ENCODE measurements at regions not wholly inside any gene's neighbourhood (a gene's known extent, or its start where the extent isn't known, plus 50 kb on each side); places are given as distances from the start of the nearest gene placed in this dataset.
"Not testable (repeated sequence)": the region's sequence is repeated elsewhere in the genome, so short reads cannot be mapped to it uniquely, and the experiment has no call there.

DNA sequence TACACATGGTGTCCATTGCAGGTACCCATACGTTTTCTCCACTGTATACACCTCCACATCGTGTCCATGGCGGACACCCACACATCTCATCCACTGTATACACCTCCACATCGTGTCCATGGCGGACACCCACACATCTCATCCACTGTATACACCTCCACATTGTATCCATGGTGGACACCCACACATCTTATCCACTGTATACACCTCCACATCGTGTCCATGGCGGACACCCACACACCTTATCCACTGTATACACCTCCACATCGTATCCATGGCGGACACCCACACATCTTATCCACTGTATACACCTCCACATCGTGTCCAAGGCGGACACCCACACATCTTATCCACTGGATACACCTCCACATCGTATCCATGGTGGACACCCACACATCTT is 50.4 kb upstream of the TTC34 start:
- DNase-seq (ENCODE audit: low read depth) = not testable (repeated sequence)

DNA sequence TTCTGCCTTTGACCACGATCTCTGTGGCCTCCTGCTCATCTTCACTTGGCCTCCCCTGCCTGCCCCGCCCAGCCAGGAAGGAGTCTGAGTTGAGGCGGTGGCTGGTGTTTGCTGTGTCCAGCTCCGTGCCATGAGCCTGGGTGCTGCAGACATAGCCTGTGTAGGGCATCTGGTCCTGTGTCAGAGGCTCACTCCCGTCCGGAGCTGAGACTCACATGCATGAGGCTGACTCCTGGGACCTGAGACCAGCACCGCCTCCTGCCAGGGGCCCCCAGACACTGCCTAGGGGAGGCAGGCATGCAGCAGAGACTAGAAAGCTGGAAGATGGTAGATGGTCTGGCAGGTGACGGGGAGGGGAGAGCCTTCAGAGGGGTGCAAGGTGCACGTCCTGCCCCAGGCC is 52.2 kb upstream of the TTC34 start:
- DNase-seq (ENCODE audit: low read depth) = no peak

DNA sequence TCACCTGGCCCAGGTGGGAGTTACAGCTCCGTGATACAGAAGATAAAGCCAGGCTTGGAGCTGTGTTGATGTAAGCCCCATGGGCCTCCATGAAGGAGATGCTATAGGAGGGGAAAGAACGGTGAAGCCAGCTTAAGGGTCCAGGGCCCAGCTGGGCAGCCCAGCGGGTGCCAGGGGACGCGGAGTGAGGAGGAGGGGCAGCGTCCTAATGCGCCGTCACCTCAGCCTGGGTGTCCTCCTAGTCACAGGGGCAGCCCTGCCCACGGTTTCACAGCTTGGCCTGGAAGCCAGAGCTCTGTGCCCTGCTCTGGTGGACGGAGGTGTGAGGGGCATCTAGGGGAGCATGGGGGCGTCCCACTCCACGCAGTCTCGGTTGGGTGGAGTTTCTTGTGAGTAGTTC is 52.7 kb upstream of the TTC34 start:
- DNase-seq (ENCODE audit: low read depth) = no peak

DNA sequence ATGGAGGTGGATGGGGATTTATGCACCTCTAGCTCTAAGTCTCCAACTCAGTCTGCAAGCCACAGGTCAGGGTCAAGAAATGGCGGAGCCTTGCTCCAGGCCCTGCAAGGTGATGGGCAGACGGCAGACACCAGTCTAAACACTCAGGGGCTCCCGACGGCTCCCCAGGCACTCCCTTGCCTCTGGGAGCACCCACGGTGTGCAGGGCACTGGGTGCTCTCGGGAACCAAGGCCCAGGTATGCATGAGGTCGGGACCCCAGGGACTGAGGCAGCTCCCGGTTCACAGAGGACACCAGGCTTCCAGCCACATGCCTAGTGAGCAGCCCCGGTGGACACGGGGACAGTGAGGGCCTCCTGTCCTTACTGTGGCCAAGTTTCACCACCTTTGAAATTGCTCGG is 53.1 kb upstream of the TTC34 start:
- no peak for DNase-seq (ENCODE audit: low read depth)

DNA sequence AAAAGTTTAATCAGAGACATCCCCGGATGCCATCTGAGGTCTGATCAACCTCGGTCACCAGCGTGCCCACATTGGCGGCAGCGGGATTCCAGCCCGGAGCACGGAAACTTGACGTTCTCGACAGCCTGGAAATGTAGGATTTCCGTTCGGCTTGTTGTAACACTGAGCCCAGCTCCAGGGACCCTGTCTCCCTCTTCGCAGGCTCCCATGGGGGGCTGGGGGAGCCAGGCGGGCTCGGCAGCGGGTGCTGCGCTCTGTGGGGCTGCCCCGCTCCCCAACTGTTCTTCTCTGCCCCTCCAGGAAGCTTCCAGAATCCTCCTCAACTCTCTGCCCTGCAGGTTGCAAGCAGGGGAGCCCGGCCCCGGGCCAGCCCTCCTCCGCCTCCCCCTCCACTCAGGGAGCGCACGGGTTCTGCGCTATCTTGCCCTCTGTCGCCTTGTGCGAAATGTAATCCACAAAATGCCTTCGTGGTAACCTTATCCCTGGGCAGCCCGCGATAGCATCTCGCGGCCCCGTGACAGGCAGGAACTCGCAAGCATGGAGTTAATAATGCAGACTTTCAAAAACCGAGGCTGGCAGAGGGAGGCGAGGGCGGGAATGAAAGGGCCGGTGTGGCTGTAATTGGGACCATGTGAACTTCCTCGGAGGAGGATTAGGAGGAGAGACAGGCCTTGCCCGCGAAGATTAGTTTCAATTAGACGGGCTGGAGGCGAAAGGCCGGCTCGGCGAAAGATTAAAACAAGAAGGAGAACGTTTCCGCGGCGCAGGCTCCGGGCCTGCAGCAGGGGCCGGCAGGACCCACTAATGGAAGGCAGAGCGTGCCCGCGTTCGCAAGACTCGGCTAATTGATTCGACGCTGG is 53.9 kb upstream of the TTC34 start:
- DNase-seq (ENCODE audit: low read depth) = no peak

DNA sequence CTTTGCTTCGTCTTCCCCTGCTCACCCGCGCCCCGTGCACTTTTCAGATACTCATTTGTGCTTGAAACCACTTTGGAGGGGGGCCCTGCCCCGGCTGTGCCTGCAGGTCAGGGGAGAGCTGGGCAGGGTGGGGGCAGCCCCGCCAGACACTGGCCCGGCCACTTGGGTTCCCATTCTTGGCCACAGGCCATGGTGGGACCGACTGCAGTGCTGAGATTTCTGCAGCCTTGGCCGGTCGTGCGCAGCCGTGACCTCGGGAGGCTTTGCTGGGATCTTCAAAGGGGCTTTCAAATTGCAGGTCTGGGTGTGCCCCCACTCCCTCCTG is 54.5 kb upstream of the TTC34 start:
- no peak for DNase-seq (ENCODE audit: low read depth)

DNA sequence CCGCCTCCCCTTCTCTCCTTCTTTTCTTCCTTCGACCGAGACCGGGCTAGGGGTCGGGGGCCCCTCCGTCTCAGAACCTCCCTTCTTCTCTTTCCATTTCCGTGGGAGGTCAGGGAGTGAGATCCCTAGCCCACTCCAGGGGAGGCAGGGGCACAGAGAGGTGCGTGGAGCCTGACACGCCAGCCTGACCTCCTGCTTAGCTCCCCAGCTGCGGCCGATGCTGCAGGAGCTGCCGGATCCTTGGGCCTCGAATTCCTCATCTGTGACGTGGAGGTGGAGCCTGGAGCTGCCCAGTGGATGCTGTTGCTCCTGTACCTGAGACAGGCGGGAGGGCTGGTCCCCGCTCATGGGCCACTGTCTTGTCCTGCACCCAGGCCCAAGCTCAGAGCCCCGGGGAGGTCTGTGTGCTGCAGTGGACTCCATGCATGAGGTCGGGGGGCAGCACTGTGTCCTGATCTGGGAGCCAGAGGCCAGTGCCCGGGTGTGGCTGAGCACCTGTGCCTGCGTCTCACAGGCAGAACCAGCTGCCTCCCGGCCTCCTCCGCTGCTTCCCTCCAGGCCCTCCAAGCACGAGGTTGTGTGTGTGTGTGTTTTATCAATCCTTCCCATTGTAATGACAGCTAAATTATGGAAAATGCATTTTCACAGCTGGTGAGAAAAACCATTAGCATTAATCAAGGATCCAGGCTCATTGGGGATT is 55.3 kb upstream of the TTC34 start:
- DNase-seq (ENCODE audit: low read depth) = no peak

DNA sequence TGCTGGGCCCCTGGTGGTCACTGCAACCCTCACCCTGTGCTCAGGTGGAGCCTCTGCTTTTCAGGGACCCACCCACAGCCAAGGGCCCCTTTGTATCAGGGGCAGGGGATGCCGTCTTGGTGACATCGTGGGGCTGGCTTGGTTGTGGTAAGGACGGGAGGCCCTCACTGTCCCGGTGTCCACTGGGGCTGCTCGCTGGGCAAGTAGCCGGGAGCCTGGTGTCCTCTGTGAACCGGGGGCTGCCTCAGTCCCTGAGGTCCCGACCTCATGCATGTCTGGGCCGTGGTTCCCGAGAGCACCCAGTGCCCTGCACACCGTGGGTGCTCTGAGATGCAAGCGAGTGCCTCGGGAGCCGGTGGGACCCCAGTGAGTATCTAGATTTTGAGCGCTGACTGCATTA is 56.0 kb upstream of the TTC34 start:
- no peak for DNase-seq (ENCODE audit: low read depth)

DNA sequence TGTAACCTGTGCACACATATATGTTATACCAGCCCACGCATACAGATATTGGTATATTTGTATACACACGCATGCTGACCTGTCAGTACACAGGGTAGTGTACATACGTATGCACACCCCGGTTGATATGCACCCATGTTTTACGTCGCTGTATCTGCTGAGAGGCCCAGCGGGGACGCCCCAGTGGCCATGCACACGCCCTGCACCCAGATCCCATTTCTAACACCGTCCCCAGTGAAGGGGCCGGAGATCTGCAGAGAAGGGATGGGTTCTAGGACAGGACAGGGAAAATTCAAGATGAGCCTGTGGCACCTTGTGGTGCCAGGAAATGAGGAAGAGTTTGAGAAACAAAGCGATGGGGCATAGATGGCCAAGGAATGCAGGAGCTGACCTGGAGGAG is 57.2 kb upstream of the TTC34 start:
- no peak for DNase-seq (ENCODE audit: low read depth)

DNA sequence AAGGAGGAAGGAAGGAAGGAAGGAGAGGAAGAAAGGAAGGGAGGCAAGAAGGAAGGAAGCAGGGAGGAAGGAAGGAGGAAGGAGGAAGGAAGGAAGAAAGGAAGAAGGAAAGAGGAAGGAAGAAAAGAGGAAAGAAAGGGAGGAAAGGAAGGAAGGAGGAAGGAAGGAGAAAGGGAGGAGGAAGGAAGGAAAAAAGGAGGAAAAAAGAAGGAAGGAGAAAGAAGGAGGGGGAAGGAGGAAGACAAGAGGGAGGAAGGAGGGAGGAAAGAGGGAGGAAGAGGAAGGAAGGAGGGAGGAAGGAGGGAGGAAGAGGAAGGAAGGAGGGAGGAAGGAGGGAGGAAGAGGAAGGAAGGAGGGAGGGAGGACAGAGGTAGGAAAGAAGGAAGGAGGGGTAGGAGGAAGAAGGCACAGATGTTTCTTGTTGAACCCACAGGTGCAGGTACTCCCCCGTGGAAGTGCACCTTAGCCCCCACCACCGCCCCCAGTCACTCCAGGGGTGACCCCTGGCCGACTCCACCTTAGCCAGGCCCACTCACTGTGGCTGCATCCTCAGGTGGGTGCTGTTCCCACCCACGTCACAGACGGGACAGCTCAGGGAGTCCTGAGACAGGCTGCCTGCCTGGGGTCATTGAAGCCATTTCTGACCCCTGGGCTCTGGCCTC is 57.9 kb upstream of the TTC34 start:
- no peak for DNase-seq (ENCODE audit: low read depth)

DNA sequence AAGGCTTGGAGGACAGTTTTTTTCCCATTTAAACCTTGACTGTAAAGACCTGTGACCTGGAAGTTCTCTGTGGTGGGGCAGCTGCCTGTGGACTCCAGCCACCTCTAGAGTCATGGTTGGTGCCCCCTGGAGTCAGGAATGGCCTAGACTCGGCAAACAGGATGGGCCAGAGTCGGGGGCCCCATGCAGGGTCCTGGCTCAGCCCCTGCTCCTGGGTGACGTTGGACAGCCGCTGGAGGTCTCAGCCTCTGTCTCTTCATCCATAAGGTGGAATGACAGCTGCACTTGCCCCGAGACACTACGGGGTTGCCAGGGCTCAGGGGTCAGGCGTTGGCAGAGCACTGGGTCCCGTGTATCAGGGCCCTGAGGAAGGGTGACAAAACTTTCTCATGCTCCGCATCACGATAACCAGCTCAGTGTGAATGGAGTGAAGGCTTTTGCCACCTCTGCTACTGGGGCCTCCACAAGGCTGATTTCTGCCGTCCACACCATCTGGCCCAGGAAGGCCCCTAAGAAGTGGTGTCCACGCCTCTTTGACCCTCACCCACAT is 58.5 kb upstream of the TTC34 start:
- no peak for DNase-seq (ENCODE audit: low read depth)

DNA sequence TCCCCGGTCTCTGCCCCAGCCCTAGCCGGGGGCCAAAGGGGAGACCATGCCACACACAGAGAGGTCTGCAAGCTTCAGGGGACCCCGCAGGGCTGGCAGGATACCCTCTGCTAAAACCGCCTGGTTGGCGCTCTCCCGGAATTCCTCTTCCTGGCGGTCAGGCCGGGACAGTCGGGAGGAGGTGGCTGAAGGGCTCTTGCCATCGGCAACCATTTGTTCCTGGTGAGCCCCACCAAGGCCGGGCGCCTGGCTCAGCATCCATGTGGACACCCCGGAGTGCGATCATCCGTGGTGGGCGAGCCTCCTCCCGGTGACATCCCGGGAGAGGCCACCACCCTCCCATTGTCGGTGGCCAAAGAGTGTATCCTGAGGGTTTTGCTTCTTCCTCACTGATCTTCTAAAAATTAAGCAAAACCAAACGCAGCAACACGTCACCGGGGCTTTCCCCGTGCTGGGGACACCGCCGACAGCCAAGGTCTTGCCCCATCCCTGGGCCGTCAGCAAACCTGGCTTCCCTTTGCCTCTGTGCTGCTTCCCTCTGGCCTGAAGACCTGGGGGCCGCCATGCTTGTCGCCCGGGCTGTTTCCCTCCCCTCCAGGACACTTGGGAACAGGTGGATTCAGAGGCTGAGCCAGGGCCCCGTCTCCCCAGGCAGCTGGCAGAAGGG is 59.1 kb upstream of the TTC34 start:
- DNase-seq (ENCODE audit: low read depth) = no peak

DNA sequence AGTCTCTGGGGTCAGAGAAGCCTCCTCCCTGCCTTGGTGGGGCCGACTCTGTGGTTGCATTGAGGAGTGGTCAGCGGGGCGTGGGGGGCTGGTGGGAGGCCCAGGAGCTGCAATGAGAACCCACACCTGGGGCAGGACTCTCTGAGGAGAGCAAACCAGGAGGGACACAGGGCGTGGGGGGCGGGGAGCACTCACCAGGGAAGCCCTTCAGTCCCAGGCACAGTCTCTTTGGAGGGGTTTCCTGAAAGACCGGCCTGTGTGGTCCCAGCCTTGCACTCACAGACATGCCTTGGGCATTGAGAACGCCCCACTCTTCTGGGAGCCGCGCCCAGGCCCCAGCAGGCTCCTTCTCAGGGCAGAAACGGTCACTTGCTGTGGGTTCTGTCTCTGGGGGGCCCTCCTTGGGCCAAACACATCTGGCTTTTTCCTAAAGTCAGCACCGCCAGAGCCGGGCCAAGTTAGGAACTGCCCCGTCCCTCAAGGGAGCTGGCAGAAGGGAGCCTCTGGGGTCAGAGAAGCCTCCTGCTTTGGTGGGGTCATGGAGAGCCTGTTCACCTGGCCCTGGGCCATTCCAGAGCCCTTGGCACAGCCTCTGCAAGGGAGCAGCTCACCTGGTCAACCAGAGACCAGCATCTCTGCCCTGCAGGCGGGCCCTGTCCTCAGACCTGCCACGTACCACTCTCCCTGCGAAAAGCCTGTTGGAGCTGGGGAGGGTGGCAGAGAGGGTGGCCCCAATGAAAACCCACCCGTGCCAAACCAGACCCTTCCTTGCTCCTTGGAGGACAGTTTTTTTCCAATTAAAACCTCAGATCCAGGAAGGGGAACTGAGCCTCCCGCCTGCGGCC is 59.9 kb upstream of the TTC34 start:
- no peak for DNase-seq (ENCODE audit: low read depth)

DNA sequence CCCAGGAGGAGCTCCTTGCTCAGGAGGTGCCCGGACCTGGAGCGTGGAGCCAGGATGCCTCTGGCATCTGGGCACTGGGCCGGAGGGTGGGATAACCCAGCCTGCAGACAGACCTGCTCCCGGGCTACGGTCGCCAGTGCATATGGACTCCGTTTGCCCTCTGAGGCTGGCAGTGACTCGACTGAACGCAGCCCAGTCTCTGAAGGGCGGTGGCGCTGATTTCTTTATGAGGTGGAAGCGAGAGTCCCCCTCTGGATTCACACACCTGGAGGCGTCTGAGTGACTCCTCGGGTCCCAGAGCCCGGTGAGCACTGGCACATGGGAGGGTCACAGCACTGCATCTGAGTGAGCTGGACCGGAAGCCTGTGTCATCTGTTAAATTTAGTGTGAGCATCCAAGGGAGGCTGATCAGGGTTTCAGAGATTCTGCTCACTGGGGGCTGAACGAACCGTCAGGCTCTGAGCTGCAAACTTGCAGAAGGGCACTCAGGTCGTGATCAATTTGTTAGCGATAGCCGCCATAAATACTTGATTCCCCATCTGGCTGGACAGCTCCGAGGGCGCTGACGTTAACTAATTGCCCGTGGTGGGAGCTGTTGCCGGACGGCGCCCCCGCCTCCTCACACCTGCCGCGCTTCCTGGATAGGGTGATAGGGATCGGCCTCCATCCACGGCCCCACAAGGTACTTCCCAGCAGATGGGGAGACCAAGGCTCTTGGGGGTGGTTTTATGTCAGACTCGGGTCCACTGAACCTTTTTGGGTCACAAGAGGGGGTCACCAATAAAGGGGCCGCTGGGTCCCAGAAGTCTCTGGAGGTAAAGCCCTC is 60.7 kb upstream of the TTC34 start:
- DNase-seq (ENCODE audit: low read depth) = no peak

DNA sequence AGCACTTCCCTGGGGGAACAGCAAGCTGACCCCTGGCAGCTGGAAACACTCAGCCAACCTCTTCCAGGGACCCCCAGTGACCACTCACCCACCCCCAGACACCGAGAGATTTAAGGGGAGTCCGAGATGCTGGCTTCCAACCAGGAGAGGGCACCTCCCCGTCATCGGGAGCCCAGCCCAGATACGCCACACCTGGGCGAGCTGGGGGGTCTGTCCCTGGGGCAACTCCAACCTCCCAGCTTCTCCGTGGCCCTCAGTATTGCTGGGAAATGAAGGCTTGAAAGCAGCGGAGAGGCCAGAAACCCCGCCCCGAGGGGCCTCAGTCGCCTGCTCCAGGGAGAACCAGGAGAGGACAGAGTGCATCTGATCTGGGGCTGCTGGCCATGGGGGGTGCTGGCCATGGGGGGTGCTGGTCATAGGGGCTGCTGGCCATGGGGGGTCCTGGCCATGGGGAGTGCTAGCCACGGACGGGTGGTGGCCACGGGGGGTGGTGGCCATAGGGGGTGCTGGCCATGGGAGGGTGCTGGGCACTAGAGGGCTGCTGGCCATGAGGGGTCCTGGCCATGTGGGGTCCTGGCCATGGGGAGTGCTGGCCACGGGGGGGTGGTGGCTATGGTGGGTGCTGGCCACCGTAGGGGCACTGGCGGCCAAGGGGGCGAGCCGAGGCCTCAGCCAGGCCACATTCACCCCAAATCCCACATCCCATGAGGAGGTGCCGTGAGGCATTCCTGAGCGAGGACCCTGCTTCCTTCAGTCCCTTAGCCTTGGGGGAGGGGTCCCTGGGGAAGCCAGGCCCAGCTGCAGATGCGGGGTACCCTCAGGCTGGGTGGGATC is 61.5 kb upstream of the TTC34 start:
- DNase-seq (ENCODE audit: low read depth) = no peak

DNA sequence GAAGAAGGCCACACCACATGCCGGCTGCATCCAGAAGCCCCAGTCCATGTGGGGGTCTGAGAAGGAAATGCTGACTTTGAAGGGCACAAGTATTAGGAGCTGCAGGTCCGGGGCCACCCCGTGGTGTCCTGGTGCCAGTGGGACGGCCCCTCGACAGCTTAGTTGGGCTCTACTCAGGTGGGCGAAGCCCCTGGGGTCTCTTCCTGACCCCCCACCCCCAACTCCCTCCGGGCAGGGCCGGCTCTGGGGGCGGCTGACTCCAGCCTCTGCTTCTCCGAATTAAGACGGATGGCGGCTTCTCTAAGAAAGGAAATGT is 62.1 kb upstream of the TTC34 start:
- DNase-seq (ENCODE audit: low read depth) = no peak

DNA sequence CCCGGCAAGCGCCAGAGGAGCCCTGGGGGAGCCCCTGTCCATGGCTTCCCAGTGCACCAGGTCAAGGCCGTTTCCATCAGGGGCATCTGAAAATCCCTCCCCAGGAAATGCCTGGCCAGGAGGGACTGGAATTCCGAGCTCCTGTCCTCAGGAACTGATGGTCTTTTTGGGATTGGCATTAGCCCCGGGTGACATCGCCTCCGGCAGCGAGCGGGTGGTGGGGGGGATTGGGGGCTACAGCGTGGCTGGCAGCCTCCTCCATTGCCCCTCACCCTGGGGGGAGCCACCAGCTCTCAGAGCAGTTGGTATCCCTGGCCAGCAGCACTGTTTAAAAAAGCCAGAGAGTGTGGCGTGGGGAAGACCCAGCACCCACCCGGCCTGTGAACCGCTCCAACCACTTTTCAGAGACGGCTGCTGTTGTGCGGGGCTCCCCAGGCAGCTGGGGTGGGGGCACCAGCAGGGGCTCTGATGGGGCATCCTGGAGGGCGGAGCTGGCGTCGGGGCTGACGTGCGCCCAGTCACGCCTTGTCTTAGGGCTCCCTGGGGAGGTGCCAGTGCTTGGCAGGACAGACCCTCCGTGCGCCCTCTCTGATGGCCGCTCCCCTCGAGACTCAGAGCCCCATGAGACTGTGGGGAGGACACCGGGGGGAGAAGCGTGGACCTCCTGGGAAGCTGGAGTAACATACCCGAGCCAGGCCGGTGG is 62.9 kb upstream of the TTC34 start:
- no peak for DNase-seq (ENCODE audit: low read depth)

DNA sequence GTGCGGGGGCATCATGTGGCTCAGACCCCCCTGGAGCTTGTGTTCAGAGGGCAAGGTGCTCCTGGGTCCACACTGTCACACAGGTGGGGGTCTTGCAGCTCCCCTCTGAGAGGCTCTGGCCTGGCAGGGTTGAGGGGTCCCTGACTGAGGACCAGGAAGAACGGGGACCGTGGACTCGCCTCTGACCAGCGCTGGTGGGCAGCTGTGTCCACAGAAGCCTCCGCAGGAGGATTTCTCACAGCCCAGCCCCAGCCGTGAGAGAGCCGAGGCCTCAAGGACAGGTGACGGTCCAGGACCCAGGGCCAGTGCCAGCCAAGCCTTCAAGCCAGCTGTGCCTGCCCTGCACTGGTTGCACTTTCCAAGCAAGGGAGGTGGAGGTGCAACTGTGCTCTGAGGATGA is 63.5 kb upstream of the TTC34 start:
- no peak for DNase-seq (ENCODE audit: low read depth)

Measured in activated gamma-delta T cell treated with anti-CD3 and anti-CD28 coated beads, Interleukin-2, amount 50 U/mL, for 16 hours (primary cell).